Bronchial epithelial cell (primary cell): ENCODE measurements at regions not wholly inside any gene's neighbourhood (a gene's known extent, or its start where the extent isn't known, plus 50 kb on each side); places are given as distances from the start of the nearest gene placed in this dataset.

ENCODE experiments used
- DNase-seq: peaks from one replicate; pipeline ENCODE4 v3.0.0-alpha.2; 2010; ENCODE audit warnings: low read depth
- FAIRE-seq: peaks from 2 replicates; lab custom pipeline; 2011; peaks lifted over from hg19 to GRCh38; lab: Jason Lieb, UNC
- H3K27me3 ChIP-seq: 2 replicates; pipeline ENCODE4 v1.5.1; 2011; ENCODE audit warnings: low read length; ENCODE audit not compliant: control insufficient read depth, insufficient read depth
- H3K36me3 ChIP-seq: 2 replicates; pipeline ENCODE4 v1.5.1; 2011; ENCODE audit warnings: low read length; ENCODE audit not compliant: control insufficient read depth, insufficient read depth
- H3K4me3 ChIP-seq: 2 replicates; pipeline ENCODE4 v1.5.1; 2011; ENCODE audit warnings: mild to moderate bottlenecking, low read depth, low read length, control low read depth
- CTCF ChIP-seq: IDR thresholded peaks from 2 replicates; pipeline ENCODE4 v1.5.1; 2011; ENCODE audit warnings: mild to moderate bottlenecking, moderate library complexity, low read length, control low read depth, inconsistent platforms; ENCODE audit not compliant: insufficient read depth, severe bottlenecking

DNA sequence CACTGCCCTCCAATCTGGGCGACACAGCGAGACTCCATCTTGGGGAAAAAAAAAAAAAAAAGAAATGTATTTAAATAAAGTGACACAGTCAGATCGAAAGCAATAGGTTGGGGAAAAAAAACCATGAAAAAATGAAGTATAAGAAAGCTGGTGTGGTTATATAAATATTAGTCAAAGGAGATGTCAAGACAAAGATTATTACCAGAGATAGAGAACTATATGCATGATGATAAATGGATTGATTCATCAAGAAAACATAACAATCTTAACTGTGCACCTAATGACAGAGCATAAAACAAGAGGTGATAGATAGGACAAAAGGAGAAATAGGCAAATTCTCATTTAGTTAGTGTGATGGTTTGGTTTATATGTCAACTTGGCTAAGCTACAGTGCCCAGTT, 146.9 kb upstream of the AHI1 start:
- no peak for TF ChIP-seq CTCF
- FAIRE-seq (no peak), DNase-seq (no peak)
- H3K27me3 ChIP-seq = peaks cover 1% of the 10 kb centered on the region
- no peaks in the 10 kb centered on the region for H3K36me3 ChIP-seq
- H3K4me3 ChIP-seq = no peak overlapping the region

GRCh38 chr6:135647521-135647920, 150.0 kb upstream of the AHI1 start:
- Histone ChIP-seq H3K27me3 (no peaks in the 10 kb centered on the region), H3K4me3 (no peak overlapping the region), H3K36me3 (no peaks in the 10 kb centered on the region)
- no peak for FAIRE-seq
- no peak for DNase-seq
- TF ChIP-seq CTCF = no peak

GRCh38 chr6:135651964-135652755, 154.6 kb upstream of the AHI1 start:
- no peak for TF ChIP-seq CTCF
- DNase-seq = no peak
- no peak overlapping the region for H3K4me3 ChIP-seq
- FAIRE-seq = no peak
- H3K27me3 ChIP-seq = no peaks in the 10 kb centered on the region
- no peaks in the 10 kb centered on the region for H3K36me3 ChIP-seq

GRCh38 chr6:135655055-135655454, 157.5 kb upstream of the AHI1 start:
- Histone ChIP-seq H3K27me3 (no peaks in the 10 kb centered on the region), H3K4me3 (no peak overlapping the region), H3K36me3 (no peaks in the 10 kb centered on the region)
- TF ChIP-seq CTCF = no peak
- FAIRE-seq = no peak
- no peak for DNase-seq

DNA sequence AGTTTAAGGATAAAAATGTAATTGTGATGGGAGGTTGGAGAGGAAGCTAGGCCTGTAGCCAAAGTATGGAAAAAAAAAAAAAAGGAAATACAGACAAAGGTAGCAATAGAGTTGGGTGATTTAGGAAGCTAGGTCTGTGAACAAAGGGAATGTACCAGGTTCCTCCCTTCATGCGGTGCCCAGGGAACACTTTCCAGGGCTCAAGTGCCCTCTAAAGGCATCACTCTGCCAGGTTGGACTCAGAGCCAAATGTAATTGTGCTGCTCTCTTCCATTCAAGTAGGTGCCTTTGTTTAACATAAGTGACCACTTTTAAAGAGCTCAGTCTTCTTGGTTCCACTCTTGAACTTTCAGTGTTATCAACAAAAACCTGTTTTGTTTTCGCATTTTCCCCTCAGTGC, 159.7 kb upstream of the AHI1 start:
- DNase-seq (no peak), FAIRE-seq (no peak)
- Histone ChIP-seq H3K4me3 (no peak overlapping the region), H3K36me3 (no peaks in the 10 kb centered on the region), H3K27me3 (no peaks in the 10 kb centered on the region)
- no peak for TF ChIP-seq CTCF

GRCh38 chr6:135658481-135658880, 160.9 kb upstream of the AHI1 start:
- Histone ChIP-seq H3K4me3 (no peak overlapping the region), H3K27me3 (no peaks in the 10 kb centered on the region), H3K36me3 (no peaks in the 10 kb centered on the region)
- DNase-seq = no peak
- TF ChIP-seq CTCF = no peak
- no peak for FAIRE-seq
